OCI-LY1 (cell line): ENCODE measurements at regions not wholly inside any gene's neighbourhood (a gene's known extent, or its start where the extent isn't known, plus 50 kb on each side); places are given as distances from the start of the nearest gene placed in this dataset.

Source experiments
- CTCF ChIP-seq: fragments of 200-600 bp; sonication (generic), shearing (Covaris generic); IDR thresholded peaks from 2 replicates; pipeline ENCODE4 v1.5.1; 2017; ENCODE audit warnings: mild to moderate bottlenecking, antibody characterized with exemption, low read length, moderate library complexity, mixed read lengths
- EZH2 ChIP-seq: fragments of 200-600 bp; sonication (generic), shearing (Covaris generic); IDR thresholded peaks from 2 replicates; pipeline ENCODE4 v1.8.0; 2017; ENCODE audit warnings: borderline replicate concordance, mixed run types, mild to moderate bottlenecking, antibody characterized with exemption, low read length, moderate library complexity, mixed read lengths

GRCh38 chr1:239675735-239676134 is 289.4 kb downstream of the CHRM3 start:
- TF ChIP-seq EZH2 (no peak), CTCF (no peak)
